GM12891 (cell line): ENCODE measurements at regions not wholly inside any gene's neighbourhood (a gene's known extent, or its start where the extent isn't known, plus 50 kb on each side); places are given as distances from the start of the nearest gene placed in this dataset.

Experiments
- PAX5 ChIP-seq: IDR thresholded peaks from 2 replicates; pipeline ENCODE4 v1.6.1; 2011; ENCODE audit warnings: low read length, moderate library complexity, mild to moderate bottlenecking; ENCODE audit not compliant: insufficient read depth, severe bottlenecking
- POLR2A ChIP-seq: IDR thresholded peaks from 2 replicates; pipeline ENCODE4 v1.6.1; 2011; ENCODE audit warnings: low read depth, low read length, control low read depth
- POLR2AphosphoS5 ChIP-seq: IDR thresholded peaks from 2 replicates; pipeline ENCODE4 v1.6.1; 2011; ENCODE audit warnings: low read depth, low read length, control low read depth
- POU2F2 ChIP-seq: IDR thresholded peaks from 2 replicates; pipeline ENCODE4 v1.6.1; 2011; ENCODE audit warnings: low read depth, mild to moderate bottlenecking, control low read depth, low read length, moderate library complexity
- TAF1 ChIP-seq: IDR thresholded peaks from 2 replicates; pipeline ENCODE4 v1.6.1; 2011; ENCODE audit warnings: low read depth, low read length, control low read depth

GRCh38 chr4:143782521-143782920 is 82.0 kb upstream of the FREM3 start:
- no peak for TF ChIP-seq TAF1
- no peak for TF ChIP-seq POLR2A
- no peak for TF ChIP-seq POLR2AphosphoS5
- TF ChIP-seq POU2F2: no peak
- no peak for TF ChIP-seq PAX5
